Activated T-helper 17 cell treated with anti-CD3 and anti-CD28 coated beads, Interleukin-2, amount 50 U/mL, for 72 hours (primary cell): ENCODE measurements at regions not wholly inside any gene's neighbourhood (a gene's known extent, or its start where the extent isn't known, plus 50 kb on each side); places are given as distances from the start of the nearest gene placed in this dataset.

Experiments
- ATAC-seq: fragments of 150-1000 bp; cut with Tn5 transposase; replicated peaks from 2 replicates; pipeline ENCODE4 v1.10.0; 2021; ENCODE audit warnings: mild to moderate bottlenecking, moderate library complexity
- H3K27ac Mint-ChIP-seq: one replicate; pipeline ENCODE4 v1.8.0; 2022; ENCODE audit warnings: mixed read lengths
- H3K27me3 Mint-ChIP-seq: one replicate; pipeline ENCODE4 v1.8.0; 2022; ENCODE audit warnings: mixed read lengths
- H3K36me3 Mint-ChIP-seq: one replicate; pipeline ENCODE4 v1.8.0; 2022; ENCODE audit warnings: low read depth, mild to moderate bottlenecking, mixed read lengths
- H3K4me1 Mint-ChIP-seq: one replicate; pipeline ENCODE4 v1.8.0; 2022; ENCODE audit warnings: mixed read lengths
- H3K4me3 Mint-ChIP-seq: one replicate; pipeline ENCODE4 v1.8.0; 2022; ENCODE audit warnings: mild to moderate bottlenecking, mixed read lengths
- H3K9me3 Mint-ChIP-seq: one replicate; pipeline ENCODE4 v1.8.0; 2022; ENCODE audit warnings: mixed read lengths

DNA sequence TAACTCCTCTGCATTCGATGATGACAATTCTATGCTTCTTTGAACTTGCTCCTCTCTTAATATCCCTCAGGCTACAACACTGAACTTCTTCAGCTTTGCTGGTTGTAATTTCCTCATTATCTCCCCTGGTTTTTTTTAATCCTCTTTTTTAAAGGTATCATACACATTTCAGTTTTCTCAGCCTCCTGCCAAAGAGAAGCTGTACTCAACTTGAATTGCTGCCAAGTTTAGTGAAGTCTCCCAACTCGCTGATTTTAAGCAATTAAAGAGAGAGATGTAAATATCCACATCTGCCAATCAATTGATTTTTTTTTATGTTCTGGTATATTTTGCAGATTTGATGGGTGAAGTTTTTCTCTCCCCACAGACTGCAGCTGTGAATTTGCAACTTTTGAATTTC is 817.8 kb downstream of the GALC start:
- no peak for ATAC-seq
- Mint-ChIP-seq H3K4me1 (no peaks in the 10 kb centered on the region), H3K9me3 (peaks cover 8% of the 10 kb centered on the region), H3K27me3 (no peaks in the 10 kb centered on the region), H3K36me3 (no peaks in the 10 kb centered on the region), H3K27ac (no peak overlapping the region), H3K4me3 (no peak overlapping the region)

DNA sequence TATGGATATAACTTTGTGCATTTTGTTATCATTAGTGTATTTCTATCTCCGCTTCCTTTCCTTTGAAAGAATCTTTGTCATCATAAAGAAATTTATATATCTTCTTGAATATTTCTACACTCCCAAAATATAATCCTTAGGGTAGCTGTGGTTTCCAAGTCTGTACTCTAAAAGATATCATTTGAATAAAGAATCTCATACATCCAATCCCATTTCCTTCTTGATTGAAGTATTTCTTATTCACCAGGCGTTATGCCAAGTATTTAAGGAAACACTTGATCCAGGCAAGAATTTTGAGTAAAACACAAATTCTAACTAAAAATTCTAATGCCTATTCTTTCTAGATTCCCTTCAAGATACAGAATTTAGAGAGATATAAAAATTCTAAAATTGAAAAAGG is 821.8 kb downstream of the GALC start:
- ATAC-seq: no peak
- Mint-ChIP-seq H3K36me3 (no peaks in the 10 kb centered on the region), H3K27me3 (no peaks in the 10 kb centered on the region), H3K4me3 (no peak overlapping the region), H3K27ac (no peak overlapping the region), H3K9me3 (peaks cover 6% of the 10 kb centered on the region), H3K4me1 (no peaks in the 10 kb centered on the region)

DNA sequence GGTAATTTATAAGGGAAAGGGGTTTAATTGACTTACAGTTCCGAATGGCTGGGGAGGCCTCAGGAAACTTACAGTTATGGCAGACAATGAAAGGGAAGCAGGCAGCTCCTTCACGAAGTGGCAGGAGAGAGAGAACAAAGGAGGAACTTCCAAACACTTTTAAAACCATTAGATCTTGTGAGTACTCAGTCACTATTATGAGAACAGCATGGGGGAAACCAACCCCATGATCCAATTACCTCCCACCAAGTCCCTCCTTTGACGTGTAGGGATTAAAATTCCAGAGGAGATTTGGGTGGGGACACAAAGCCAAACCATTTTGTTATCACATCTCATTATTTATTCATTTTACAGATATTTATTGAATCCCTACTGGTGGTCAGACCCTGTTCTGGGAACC is 822.8 kb downstream of the GALC start:
- Mint-ChIP-seq H3K27me3 (no peaks in the 10 kb centered on the region), H3K4me3 (no peak overlapping the region), H3K27ac (no peak overlapping the region), H3K36me3 (no peaks in the 10 kb centered on the region), H3K9me3 (peaks cover 3% of the 10 kb centered on the region), H3K4me1 (no peaks in the 10 kb centered on the region)
- no peak for ATAC-seq

DNA sequence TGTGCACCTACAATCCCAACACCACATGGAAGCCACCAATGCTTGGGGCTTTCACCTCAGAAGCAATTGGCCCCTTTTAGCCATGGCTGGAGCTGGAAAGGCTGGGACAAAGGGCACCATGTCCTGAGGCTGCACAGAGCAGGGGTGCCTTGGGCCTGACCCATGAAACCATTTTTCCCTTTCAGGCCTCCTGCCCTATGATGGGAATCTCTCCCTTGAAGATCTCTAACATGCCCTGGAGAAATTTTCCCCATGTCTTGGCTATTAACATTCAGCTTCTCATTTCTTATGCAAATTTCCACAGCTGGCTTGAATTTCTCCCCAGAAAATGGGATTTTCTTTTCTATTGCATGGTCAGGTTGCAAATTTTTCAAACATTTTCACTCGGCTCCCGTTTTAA is 823.6 kb downstream of the GALC start:
- Mint-ChIP-seq H3K27ac (no peak overlapping the region), H3K36me3 (no peaks in the 10 kb centered on the region), H3K27me3 (no peaks in the 10 kb centered on the region), H3K9me3 (peaks cover 3% of the 10 kb centered on the region), H3K4me1 (no peaks in the 10 kb centered on the region), H3K4me3 (no peak overlapping the region)
- no peak for ATAC-seq

DNA sequence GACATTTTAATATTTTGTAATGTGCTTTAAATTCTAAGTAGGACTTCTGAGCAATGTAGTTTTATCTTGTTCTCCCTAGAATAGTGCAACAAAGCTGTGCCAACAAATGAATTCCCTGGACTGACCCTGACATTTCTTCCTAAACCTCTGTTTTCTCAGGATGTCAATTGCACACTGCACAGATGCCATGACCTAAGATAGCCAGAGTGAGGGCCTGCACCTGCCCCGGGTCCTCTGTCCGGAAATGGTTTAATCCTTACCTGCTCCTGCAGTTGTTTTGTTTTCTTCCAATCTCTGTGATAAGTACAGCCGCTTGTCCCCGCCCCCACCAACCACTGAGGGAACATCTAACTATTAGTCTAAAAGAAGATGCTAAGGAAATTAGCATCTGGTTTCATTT is 831.5 kb downstream of the GALC start:
- no peaks in the 10 kb centered on the region for H3K27me3 Mint-ChIP-seq
- H3K9me3 Mint-ChIP-seq: peaks cover 8% of the 10 kb centered on the region
- no peak for ATAC-seq
- H3K36me3 Mint-ChIP-seq: no peaks in the 10 kb centered on the region
- no peak overlapping the region for H3K4me3 Mint-ChIP-seq
- no peaks in the 10 kb centered on the region for H3K4me1 Mint-ChIP-seq
- no peak overlapping the region for H3K27ac Mint-ChIP-seq

DNA sequence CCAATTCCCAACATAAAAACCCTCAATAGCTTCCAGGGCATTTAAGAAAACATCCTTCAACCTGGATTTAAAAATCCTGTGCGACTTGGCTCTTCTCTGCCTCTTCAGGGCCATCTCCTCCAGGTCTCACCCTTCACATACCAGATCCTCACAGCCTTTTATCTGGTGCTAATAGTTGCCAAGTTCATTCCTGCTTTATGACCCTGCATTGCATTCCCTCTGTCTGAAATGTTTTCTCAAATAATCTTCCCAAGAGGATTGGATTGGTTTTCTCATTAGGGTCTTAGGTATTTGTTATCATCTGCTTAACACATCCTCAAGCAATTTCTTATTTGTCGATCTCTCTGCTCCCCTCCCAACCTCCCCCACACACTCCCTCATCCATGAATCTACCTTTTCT is 832.0 kb downstream of the GALC start:
- H3K9me3 Mint-ChIP-seq: peaks cover 8% of the 10 kb centered on the region
- H3K27me3 Mint-ChIP-seq: no peaks in the 10 kb centered on the region
- no peak overlapping the region for H3K4me3 Mint-ChIP-seq
- H3K4me1 Mint-ChIP-seq: no peaks in the 10 kb centered on the region
- H3K36me3 Mint-ChIP-seq: no peaks in the 10 kb centered on the region
- no peak for ATAC-seq
- no peak overlapping the region for H3K27ac Mint-ChIP-seq

DNA sequence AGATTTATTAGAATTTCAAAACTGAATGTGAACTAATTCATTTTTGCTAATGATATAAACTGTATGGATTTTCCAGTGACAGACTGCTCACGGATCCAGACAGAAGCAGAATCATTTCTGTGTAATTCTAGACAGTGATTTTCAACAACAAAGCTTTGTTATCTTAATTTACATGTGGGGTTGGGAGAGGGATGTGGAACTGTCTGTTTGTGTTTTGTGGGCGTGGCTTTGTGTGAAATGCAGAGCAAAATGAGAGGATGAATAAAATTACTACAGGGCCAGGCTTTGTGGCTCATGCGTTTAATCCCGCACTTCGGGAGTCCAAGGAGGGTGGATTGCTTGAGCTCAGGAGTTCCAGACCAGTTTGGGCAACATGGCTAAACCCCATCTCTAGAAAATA is 834.7 kb downstream of the GALC start:
- Mint-ChIP-seq H3K9me3 (peaks cover 8% of the 10 kb centered on the region), H3K36me3 (no peaks in the 10 kb centered on the region), H3K4me3 (no peak overlapping the region), H3K27ac (no peak overlapping the region), H3K27me3 (no peaks in the 10 kb centered on the region), H3K4me1 (no peaks in the 10 kb centered on the region)
- no peak for ATAC-seq

DNA sequence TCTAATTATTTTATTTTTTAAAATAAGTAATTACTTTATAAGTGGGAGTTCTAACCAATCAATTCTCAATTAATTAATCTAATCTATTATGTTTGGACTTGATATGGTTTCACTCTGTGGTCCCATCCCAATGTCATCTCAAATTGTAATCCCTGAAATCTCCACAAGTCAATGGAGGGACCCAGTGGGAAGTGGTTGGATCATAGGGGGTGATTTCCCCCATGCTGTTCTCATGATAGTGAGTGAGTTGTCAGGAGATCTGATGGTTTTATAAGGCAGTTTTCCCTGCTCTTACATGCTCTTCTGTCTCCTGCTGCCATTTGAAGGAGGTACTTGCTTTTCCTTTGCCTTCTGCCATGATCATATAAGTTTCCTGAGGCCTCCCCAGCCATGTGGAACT is 836.1 kb downstream of the GALC start:
- H3K36me3 Mint-ChIP-seq: no peaks in the 10 kb centered on the region
- H3K4me3 Mint-ChIP-seq: no peak overlapping the region
- no peak for ATAC-seq
- peaks cover 10% of the 10 kb centered on the region for H3K9me3 Mint-ChIP-seq
- H3K27me3 Mint-ChIP-seq: no peaks in the 10 kb centered on the region
- H3K4me1 Mint-ChIP-seq: no peaks in the 10 kb centered on the region
- H3K27ac Mint-ChIP-seq: no peak overlapping the region

DNA sequence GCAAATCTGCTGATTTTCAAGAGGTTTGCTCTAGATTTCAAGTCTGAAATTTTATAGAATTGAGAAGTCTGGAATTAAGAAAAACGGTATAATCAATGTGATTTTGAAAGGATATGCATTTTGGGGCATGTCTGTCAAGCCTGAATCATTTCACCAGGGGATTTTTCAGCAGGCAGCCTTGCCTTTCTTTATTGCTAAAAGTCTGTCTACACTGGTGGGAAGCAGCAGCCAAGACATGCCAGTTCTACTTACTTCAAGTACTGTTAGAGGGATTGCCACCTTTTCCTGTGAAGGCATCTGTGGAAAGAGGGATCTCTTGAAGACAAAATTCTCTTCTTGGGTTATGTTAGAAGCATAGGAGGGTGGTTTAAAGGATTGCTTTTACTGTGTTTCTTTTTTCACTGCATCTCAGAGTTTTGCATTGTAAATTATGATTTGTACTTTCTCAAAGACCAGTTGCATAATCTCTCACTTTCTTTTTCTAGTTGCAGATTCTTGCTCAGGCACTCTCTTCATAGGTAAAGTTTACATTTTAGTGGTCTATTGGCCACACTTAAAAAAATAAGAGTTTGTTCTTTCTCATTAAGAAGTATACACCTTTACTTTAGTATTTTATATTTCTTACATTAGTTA is 837.0 kb downstream of the GALC start:
- H3K27ac Mint-ChIP-seq: no peak overlapping the region
- H3K27me3 Mint-ChIP-seq: no peaks in the 10 kb centered on the region
- peaks cover 10% of the 10 kb centered on the region for H3K9me3 Mint-ChIP-seq
- H3K36me3 Mint-ChIP-seq: no peaks in the 10 kb centered on the region
- no peak for ATAC-seq
- H3K4me1 Mint-ChIP-seq: no peaks in the 10 kb centered on the region
- no peak overlapping the region for H3K4me3 Mint-ChIP-seq

DNA sequence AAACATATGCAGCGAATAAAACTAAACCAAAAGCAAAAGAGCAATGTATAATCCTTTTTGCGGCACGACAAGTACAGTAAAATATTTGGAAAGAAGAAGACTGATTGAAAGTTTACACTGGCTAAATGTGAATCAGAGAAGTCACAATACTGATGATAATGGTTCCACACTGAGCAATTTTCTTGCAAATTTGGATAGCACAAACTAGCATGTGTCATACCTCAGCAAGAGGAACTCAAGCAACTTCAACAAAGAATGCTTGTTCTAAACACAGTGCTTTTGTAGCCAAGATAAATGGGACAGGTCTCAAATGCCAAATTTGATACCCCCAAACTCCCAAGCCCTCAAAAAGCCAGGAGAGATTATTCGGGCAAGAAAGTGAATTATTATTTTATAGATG is 839.1 kb downstream of the GALC start:
- Mint-ChIP-seq H3K36me3 (no peaks in the 10 kb centered on the region), H3K27me3 (no peaks in the 10 kb centered on the region), H3K9me3 (peaks cover 4% of the 10 kb centered on the region), H3K27ac (no peak overlapping the region), H3K4me3 (no peak overlapping the region), H3K4me1 (no peaks in the 10 kb centered on the region)
- no peak for ATAC-seq

DNA sequence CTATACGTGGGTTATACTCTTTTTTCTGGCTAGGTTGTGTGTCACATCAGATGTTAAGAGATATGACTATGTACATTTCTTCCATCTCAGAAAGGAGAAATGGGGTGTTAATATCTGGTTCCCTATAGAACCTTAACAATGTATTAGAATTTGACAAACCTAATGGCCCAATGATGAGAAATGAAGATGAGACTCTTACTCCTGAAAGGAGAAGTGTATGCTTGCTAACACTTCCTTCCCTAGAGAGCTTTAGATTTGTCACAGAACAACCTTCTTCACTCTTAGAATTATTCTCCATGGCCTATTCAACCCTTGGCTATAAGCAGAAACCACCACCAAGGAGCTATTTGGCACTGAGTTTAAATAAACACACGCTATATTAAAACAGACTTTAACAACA is 839.6 kb downstream of the GALC start:
- H3K36me3 Mint-ChIP-seq: no peaks in the 10 kb centered on the region
- no peak overlapping the region for H3K4me3 Mint-ChIP-seq
- no peaks in the 10 kb centered on the region for H3K27me3 Mint-ChIP-seq
- H3K4me1 Mint-ChIP-seq: no peaks in the 10 kb centered on the region
- no peak for ATAC-seq
- no peak overlapping the region for H3K27ac Mint-ChIP-seq
- peaks cover 6% of the 10 kb centered on the region for H3K9me3 Mint-ChIP-seq

DNA sequence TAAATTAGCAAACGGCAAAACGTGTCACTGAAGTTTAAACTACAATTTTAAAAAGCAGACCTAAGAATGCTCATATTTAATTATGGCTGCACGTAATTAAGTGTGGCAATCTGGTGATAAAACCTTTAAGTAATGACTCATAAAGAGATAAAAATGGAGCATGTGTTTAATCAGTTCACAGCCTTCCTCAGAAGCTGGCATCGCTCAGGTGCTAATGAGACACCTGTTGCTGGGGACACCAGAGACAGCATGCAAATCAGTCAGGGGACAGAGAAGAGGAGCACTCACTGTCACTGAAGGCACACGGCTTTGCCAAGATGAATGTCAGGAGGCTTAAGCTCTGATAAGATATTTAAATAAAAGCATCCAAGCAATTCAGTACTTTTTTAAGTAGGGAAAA is 840.3 kb downstream of the GALC start:
- peaks cover 8% of the 10 kb centered on the region for H3K9me3 Mint-ChIP-seq

DNA sequence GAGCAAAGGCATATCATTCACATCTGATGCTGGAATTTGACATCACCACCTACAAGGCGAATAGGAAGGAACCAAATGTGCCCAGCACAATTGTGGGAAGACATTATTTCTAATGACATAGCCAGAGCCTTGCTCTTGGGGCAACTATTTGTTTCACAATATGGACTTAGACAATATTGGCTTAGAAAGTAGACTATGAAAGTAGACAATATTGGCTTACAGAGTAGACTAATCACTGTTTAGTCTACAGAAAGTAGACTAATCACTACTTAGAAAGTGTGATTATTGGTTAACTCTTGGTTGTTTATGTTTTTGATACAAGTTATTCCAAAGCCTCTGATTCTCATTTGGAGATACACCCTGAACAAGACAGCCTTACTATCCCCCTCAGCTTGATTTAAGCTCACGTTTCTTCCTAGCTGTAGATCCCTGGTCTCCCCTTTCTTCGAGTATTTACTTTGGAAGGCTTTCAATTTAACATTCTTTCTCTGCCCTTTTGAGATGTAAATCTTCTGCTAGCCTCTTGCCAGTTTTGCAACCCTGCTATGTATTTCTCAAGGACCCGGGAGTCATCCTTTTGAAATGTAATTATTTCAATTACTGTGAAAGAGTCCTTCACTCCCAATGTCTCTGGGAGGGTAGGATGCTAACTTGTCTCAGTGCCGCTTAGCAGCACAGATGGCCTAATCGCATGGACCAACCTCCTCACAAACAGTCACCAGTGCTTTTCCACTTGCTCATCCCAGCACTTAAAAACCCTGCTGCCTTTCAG is 843.2 kb downstream of the GALC start:
- Mint-ChIP-seq H3K36me3 (no peaks in the 10 kb centered on the region), H3K9me3 (peaks cover 11% of the 10 kb centered on the region), H3K4me3 (no peak overlapping the region), H3K27ac (no peak overlapping the region), H3K4me1 (no peaks in the 10 kb centered on the region), H3K27me3 (no peaks in the 10 kb centered on the region)
- no peak for ATAC-seq

More for the DNA sequence above, 840.3 kb downstream of the GALC start:
- no peak for ATAC-seq
- H3K36me3 Mint-ChIP-seq: no peaks in the 10 kb centered on the region
- H3K27ac Mint-ChIP-seq: no peak overlapping the region
- no peak overlapping the region for H3K4me3 Mint-ChIP-seq
- H3K4me1 Mint-ChIP-seq: no peaks in the 10 kb centered on the region
- H3K27me3 Mint-ChIP-seq: no peaks in the 10 kb centered on the region

DNA sequence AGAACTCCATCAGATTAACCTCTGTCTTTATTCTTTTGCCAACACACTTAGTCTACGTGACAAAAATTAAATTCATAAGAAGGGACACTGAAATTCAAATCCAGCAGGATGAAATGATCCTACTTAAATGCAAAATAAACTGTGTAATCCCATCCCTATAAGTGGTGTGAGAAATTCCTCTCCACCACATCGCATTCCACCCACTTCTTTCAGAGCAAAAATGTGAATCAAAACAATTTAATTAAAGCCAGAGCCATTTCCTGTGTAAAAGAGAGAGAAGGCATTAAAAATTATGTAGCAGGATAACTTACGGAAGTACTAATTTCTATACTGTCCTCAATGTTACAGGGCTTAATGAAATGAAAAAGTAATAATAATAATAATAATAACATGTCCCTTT is 844.3 kb downstream of the GALC start:
- ATAC-seq: no peak
- Mint-ChIP-seq H3K27ac (no peak overlapping the region), H3K27me3 (no peaks in the 10 kb centered on the region), H3K9me3 (peaks cover 11% of the 10 kb centered on the region), H3K4me1 (no peaks in the 10 kb centered on the region), H3K4me3 (no peak overlapping the region), H3K36me3 (no peaks in the 10 kb centered on the region)

DNA sequence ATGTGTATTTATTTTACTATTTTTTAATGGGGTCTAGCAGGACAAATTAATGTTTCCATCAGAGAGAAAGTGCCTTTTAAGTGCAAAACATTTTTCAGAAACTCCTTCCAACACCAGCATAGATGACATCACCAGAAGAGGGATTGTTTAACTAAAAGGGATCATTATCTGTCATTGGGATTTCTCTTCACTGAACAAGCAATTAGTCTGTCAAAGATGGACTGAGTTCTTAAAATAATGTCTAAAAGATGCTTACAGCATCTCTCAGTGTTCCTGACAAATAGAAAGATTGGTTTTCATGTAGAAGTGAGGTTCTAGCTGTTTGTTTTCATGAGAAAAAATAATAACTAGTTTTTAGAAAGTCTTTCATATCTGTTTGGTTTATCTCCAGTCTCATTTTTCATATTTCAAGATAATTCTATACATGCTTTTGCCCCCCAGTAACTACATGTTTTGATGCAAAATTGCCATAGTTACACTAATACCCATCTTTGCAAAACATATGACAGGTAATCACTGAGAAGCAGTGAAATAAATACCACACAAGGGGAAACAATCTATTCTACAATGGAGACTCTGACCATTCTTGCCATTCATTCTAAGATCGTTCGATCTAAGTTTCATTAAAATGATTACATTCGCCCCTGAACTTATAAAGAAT is 850.3 kb downstream of the GALC start:
- Mint-ChIP-seq H3K27me3 (no peaks in the 10 kb centered on the region), H3K36me3 (no peaks in the 10 kb centered on the region), H3K9me3 (peaks cover 22% of the 10 kb centered on the region), H3K27ac (no peak overlapping the region), H3K4me1 (no peaks in the 10 kb centered on the region), H3K4me3 (no peak overlapping the region)
- ATAC-seq: no peak
